Endothelial cell of umbilical vein (primary cell): ENCODE measurements at regions not wholly inside any gene's neighbourhood (a gene's known extent, or its start where the extent isn't known, plus 50 kb on each side); places are given as distances from the start of the nearest gene placed in this dataset.

ENCODE experiments used
- BruUV-seq: library from RNA; stranded (reverse); fragments of 400-500 nt; replicated peaks from 2 replicates; lab custom pipeline; 2021; lab: Mats Ljungman, UMichigan
- CTCF ChIA-PET: fragments of 300-600, 350-600 bp; sonication (Branson Sonifier 250); formaldehyde crosslinking; loops from one replicate; lab custom pipeline; 2021; ENCODE audit warnings: antibody characterized with exemption, inconsistent platforms; lab: Charles Lee
- POLR2A ChIA-PET: fragments of 300-600, 350-600 bp; sonication (Branson Sonifier 250); formaldehyde crosslinking; loops from one replicate; lab custom pipeline; 2021; ENCODE audit warnings: antibody characterized with exemption, inconsistent platforms; lab: Charles Lee
- DNase-seq: peaks from one replicate; pipeline ENCODE4 v3.0.0-alpha.2; 2011; ENCODE audit warnings: low read depth, low spot score
- FAIRE-seq: peaks from 2 replicates; lab custom pipeline; 2011; peaks lifted over from hg19 to GRCh38; lab: Jason Lieb, UNC
- H2AFZ ChIP-seq: 2 replicates; pipeline ENCODE4 v1.6.0; 2012; ENCODE audit warnings: low read depth, low read length, control low read depth, inconsistent platforms
- H3K27ac ChIP-seq: 2 replicates; pipeline ENCODE4 v1.5.1; 2011; ENCODE audit warnings: low read depth, mild to moderate bottlenecking, control low read depth, low read length, moderate library complexity; ENCODE audit not compliant: insufficient read depth
- H3K27me3 ChIP-seq, 2 experiments: 2 replicates each; pipeline versions ENCODE4 v1.6.0 to v1.6.1; 2011; ENCODE audit warnings: low read length in 2 of 2, mixed read lengths in 1 of 2; ENCODE audit not compliant: control insufficient read depth in 2 of 2, insufficient read depth in 2 of 2
- H3K36me3 ChIP-seq, 2 experiments: 2 replicates in 1 of 2; 3 replicates in 1 of 2; pipeline ENCODE4 v1.5.1; 2011; ENCODE audit warnings: low read length in 2 of 2, mild to moderate bottlenecking in 1 of 2, moderate library complexity in 1 of 2; ENCODE audit not compliant: control insufficient read depth in 2 of 2, insufficient read depth in 2 of 2; ENCODE audit errors: extremely low read depth in 1 of 2
- H3K4me1 ChIP-seq: 3 replicates; pipeline ENCODE4 v1.5.1; 2011; ENCODE audit warnings: mild to moderate bottlenecking, low read length; ENCODE audit not compliant: control insufficient read depth, insufficient read depth; ENCODE audit errors: extremely low read depth
- H3K4me2 ChIP-seq: 2 replicates; pipeline ENCODE4 v1.6.1; 2011; ENCODE audit warnings: low read length, control low read depth, mixed read lengths; ENCODE audit not compliant: insufficient read depth
- H3K4me3 ChIP-seq, 3 experiments: fragments of 200-600 bp in 1 of 3; sonication (generic), shearing (Covaris generic) in 1 of 3; replicated peaks in 1 of 3; 2 replicates each; pipeline ENCODE4 v1.5.1; 2011 to 2016; ENCODE audit warnings: control low read depth in 3 of 3, low read length in 3 of 3, mild to moderate bottlenecking in 2 of 3, inconsistent platforms in 1 of 3, low read depth in 1 of 3, moderate library complexity in 1 of 3; ENCODE audit not compliant: insufficient read depth in 1 of 3
- H3K79me2 ChIP-seq: 2 replicates; pipeline ENCODE4 v1.6.0; 2012; ENCODE audit warnings: low read length, inconsistent platforms; ENCODE audit not compliant: control insufficient read depth, insufficient read depth
- H3K9ac ChIP-seq: replicated peaks from 2 replicates; pipeline ENCODE3; 2011; ENCODE audit warnings: low read length, control low read depth; ENCODE audit not compliant: insufficient read depth; ENCODE audit errors: extremely low read depth
- H3K9me1 ChIP-seq: replicated peaks from 3 replicates; pipeline ENCODE4 v1.6.0; 2011; ENCODE audit warnings: mild to moderate bottlenecking, low read length; ENCODE audit not compliant: control insufficient read depth, insufficient read depth; ENCODE audit errors: extremely low read depth
- H3K9me3 ChIP-seq: replicated peaks from 2 replicates; pipeline ENCODE4 v1.5.1; 2012; ENCODE audit warnings: low read length, inconsistent platforms; ENCODE audit not compliant: control insufficient read depth, insufficient read depth
- H4K20me1 ChIP-seq: replicated peaks from 2 replicates; pipeline ENCODE3; 2011; ENCODE audit warnings: mild to moderate bottlenecking, low read length; ENCODE audit not compliant: control insufficient read depth, insufficient read depth; ENCODE audit errors: extremely low read depth
- EZH2 ChIP-seq: IDR thresholded peaks from 2 replicates; pipeline ENCODE4 v1.6.1; 2012; ENCODE audit warnings: borderline replicate concordance, low read depth, mild to moderate bottlenecking, moderate library complexity, low read length, inconsistent platforms; ENCODE audit not compliant: severe bottlenecking
- FOS ChIP-seq: IDR thresholded peaks from 2 replicates; pipeline ENCODE4 v1.6.1; 2011; ENCODE audit warnings: mild to moderate bottlenecking, low read length, moderate library complexity, borderline replicate concordance; ENCODE audit not compliant: insufficient read depth
- GATA2 ChIP-seq: IDR thresholded peaks from 2 replicates; pipeline ENCODE4 v1.7.0; 2011; ENCODE audit warnings: low read depth, mild to moderate bottlenecking, moderate library complexity, mixed read lengths, low read length; ENCODE audit not compliant: insufficient read length, insufficient read depth
- JUN ChIP-seq: IDR thresholded peaks from 2 replicates; pipeline ENCODE4 v1.6.1; 2011; ENCODE audit warnings: borderline replicate concordance, low read depth; ENCODE audit not compliant: insufficient read length, insufficient read depth
- MYC ChIP-seq: IDR thresholded peaks from one replicate; pipeline ENCODE4 v1.6.1; 2011; ENCODE audit warnings: mild to moderate bottlenecking, low read depth, low read length
- POLR2A ChIP-seq: IDR thresholded peaks from 2 replicates; pipeline ENCODE4 v1.6.1; 2012; ENCODE audit warnings: low read depth, mild to moderate bottlenecking, control low read depth, low read length
- POLR2AphosphoS5 ChIP-seq: IDR thresholded peaks from 2 replicates; pipeline ENCODE4 v1.6.1; 2012; ENCODE audit warnings: low read depth, mild to moderate bottlenecking, control low read depth, low read length, moderate library complexity; ENCODE audit not compliant: insufficient read depth
- dilution Hi-C: fragments of 300-500 bp; cut with MboI; formaldehyde crosslinking; loops from one replicate; pipeline ENCODE4 v1.15.0; 2019; ENCODE audit warnings: low sequenced_read_pairs; ENCODE audit not compliant: extremely low pct_ligation_motif_present
- intact Hi-C: fragments of 100-400 bp; cut with micrococcal nuclease; formaldehyde crosslinking; loops from one replicate; pipeline ENCODE4 v1.10.0; 2022
- TF ChIP-seq, protein P1 (sequence below): IDR thresholded peaks from 2 replicates; pipeline ENCODE4 v1.6.1; 2011; ENCODE audit not compliant: insufficient read depth, insufficient read length
- TF ChIP-seq, protein P2 (sequence below), 2 donors: IDR thresholded peaks; 1 replicate in 1 of 2; 2 replicates in 1 of 2; pipeline ENCODE4 v1.5.1; 2011; ENCODE audit warnings: low read length in 2 of 2, mild to moderate bottlenecking in 2 of 2, moderate library complexity in 2 of 2, control low read depth in 1 of 2, inconsistent platforms in 1 of 2, low read depth in 1 of 2; ENCODE audit not compliant: insufficient read depth in 1 of 2; ENCODE audit errors: extremely low read depth in 1 of 2

DNA sequence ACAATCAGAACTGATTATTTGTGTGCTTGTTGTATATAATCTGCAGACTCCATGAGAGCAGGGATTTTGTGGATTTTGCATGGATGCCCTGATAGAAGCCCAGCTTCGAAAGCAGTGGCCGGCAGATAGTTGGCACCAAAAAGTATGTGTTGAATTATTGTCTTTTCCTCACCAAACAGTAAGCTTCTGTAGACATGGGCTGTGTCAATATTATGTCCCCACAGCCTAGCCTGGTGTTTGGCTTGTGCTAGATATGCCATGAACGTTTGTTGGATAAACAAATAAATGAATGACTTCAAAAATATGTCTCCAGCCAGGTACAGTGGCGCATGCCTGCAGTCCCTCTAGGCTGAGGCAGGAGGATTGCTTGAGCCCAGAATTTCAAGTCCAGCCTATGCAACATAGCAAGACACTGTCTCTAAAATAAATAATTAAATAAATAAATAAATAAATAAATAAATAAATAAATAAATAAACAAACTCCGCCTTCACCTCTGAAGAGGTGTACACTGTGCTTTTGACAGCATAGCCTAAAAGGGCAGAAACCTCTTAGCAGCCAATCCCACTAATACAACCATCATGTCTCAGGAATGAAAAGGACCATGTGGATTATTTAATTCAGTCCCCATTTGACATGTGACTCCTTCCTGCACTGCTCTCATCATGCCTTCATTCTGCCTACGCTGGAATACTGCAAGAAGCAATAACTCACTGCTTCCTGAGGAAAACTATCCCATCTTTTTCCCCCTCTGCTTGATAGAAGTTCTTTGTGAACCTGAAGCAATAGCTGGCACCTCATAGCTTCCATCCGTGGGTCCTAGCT lies 335.2 kb downstream of the FBXW7 start:
- no peaks in the 10 kb centered on the region for H3K36me3 ChIP-seq
- H3K9me1 ChIP-seq: no peaks in the 10 kb centered on the region
- DNase-seq (no peak), FAIRE-seq (no peak)
- intact Hi-C loops: no loop called here
- no TSS peak for BruUV-seq
- H3K4me2 ChIP-seq: no peak overlapping the region
- H3K4me3 ChIP-seq: no peak overlapping the region
- no peaks in the 10 kb centered on the region for H3K79me2 ChIP-seq
- peaks cover 3% of the 10 kb centered on the region for H3K4me1 ChIP-seq
- H3K9ac ChIP-seq: no peak overlapping the region
- ChIA-PET CTCF (no interaction called here), POLR2A (no interaction called here)
- TF ChIP-seq POLR2A (no peak), POLR2AphosphoS5 (no peak), GATA2 (no peak), FOS (no peak), EZH2 (no peak), JUN (no peak), MYC (no peak)
- TF ChIP-seq, protein P1, sequence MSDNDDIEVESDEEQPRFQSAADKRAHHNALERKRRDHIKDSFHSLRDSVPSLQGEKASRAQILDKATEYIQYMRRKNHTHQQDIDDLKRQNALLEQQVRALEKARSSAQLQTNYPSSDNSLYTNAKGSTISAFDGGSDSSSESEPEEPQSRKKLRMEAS: no peak
- TF ChIP-seq, protein P2, sequence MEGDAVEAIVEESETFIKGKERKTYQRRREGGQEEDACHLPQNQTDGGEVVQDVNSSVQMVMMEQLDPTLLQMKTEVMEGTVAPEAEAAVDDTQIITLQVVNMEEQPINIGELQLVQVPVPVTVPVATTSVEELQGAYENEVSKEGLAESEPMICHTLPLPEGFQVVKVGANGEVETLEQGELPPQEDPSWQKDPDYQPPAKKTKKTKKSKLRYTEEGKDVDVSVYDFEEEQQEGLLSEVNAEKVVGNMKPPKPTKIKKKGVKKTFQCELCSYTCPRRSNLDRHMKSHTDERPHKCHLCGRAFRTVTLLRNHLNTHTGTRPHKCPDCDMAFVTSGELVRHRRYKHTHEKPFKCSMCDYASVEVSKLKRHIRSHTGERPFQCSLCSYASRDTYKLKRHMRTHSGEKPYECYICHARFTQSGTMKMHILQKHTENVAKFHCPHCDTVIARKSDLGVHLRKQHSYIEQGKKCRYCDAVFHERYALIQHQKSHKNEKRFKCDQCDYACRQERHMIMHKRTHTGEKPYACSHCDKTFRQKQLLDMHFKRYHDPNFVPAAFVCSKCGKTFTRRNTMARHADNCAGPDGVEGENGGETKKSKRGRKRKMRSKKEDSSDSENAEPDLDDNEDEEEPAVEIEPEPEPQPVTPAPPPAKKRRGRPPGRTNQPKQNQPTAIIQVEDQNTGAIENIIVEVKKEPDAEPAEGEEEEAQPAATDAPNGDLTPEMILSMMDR (IDR thresholded peaks at IDR 0.05; ENCODE audit: extremely low read depth in 1 of 2, insufficient read depth in 1 of 2, low read depth in 1 of 2, low read length in 2 of 2): no peak
- H2AFZ ChIP-seq: no peak overlapping the region
- H3K27me3 ChIP-seq: no peaks in the 10 kb centered on the region
- dilution Hi-C loops: no loop called here
- no peaks in the 10 kb centered on the region for H3K9me3 ChIP-seq
- no peaks in the 10 kb centered on the region for H4K20me1 ChIP-seq
- no peak overlapping the region for H3K27ac ChIP-seq
